Mesendoderm (in vitro differentiated cells): ENCODE measurements at regions not wholly inside any gene's neighbourhood (a gene's known extent, or its start where the extent isn't known, plus 50 kb on each side); places are given as distances from the start of the nearest gene placed in this dataset.

Source experiments
- DNase-seq: peaks from one replicate; pipeline ENCODE4 v3.0.0; 2013
- H2AK5ac ChIP-seq: 2 replicates; pipeline ENCODE4 v1.6.1; 2013; ENCODE audit warnings: low read length, inconsistent platforms
- H2BK120ac ChIP-seq: 2 replicates; pipeline ENCODE4 v1.6.1; 2013; ENCODE audit warnings: low read depth, mild to moderate bottlenecking, low read length, moderate library complexity, mixed read lengths
- H2BK15ac ChIP-seq: replicated peaks from 2 replicates; pipeline ENCODE4 v1.6.1; 2013; ENCODE audit warnings: low read depth, mild to moderate bottlenecking, moderate library complexity
- H2BK5ac ChIP-seq: 2 replicates; pipeline ENCODE4 v1.6.1; 2013; ENCODE audit warnings: low read length, inconsistent platforms
- H3K18ac ChIP-seq: 2 replicates; pipeline ENCODE4 v1.6.1; 2013; ENCODE audit warnings: mild to moderate bottlenecking, low read length, mixed read lengths
- H3K23ac ChIP-seq: one replicate; pipeline ENCODE4 v1.6.1; 2013; ENCODE audit warnings: low read length
- H3K27ac ChIP-seq: 2 replicates; pipeline ENCODE4 v1.5.1; 2013; ENCODE audit warnings: low read depth, mild to moderate bottlenecking, inconsistent platforms, low read length, moderate library complexity
- H3K27me3 ChIP-seq: 2 replicates; pipeline ENCODE4 v1.6.1; 2013; ENCODE audit warnings: low read length, control low read depth, mild to moderate bottlenecking, inconsistent platforms; ENCODE audit not compliant: insufficient read depth, poor library complexity
- H3K36me3 ChIP-seq: 2 replicates; pipeline ENCODE4 v1.6.1; 2013; ENCODE audit warnings: low read length, inconsistent platforms; ENCODE audit not compliant: control insufficient read depth, insufficient read depth
- H3K4ac ChIP-seq: one replicate; pipeline ENCODE4 v1.6.1; 2013; ENCODE audit warnings: low read depth, mild to moderate bottlenecking, low read length, moderate library complexity
- H3K4me1 ChIP-seq: 2 replicates; pipeline ENCODE4 v1.6.1; 2013; ENCODE audit warnings: low read depth, low read length, inconsistent platforms; ENCODE audit not compliant: control insufficient read depth
- H3K4me2 ChIP-seq: 2 replicates; pipeline ENCODE4 v1.6.1; 2013; ENCODE audit warnings: low read length
- H3K4me3 ChIP-seq: 2 replicates; pipeline ENCODE4 v1.5.1; 2013; ENCODE audit warnings: mild to moderate bottlenecking, low read length
- H3K56ac ChIP-seq: one replicate; pipeline ENCODE4 v1.6.1; 2013; ENCODE audit warnings: low read length
- H3K79me1 ChIP-seq: 2 replicates; pipeline ENCODE4 v1.6.1; 2013; ENCODE audit warnings: low read length, inconsistent platforms
- H3K79me2 ChIP-seq: 2 replicates; pipeline ENCODE4 v1.6.1; 2013; ENCODE audit warnings: mild to moderate bottlenecking, low read length; ENCODE audit not compliant: control insufficient read depth, insufficient read depth
- H3K9ac ChIP-seq: 2 replicates; pipeline ENCODE4 v1.6.1; 2013; ENCODE audit warnings: low read length, inconsistent platforms
- H4K5ac ChIP-seq: one replicate; pipeline ENCODE4 v1.6.1; 2013; ENCODE audit warnings: low read length
- H4K8ac ChIP-seq: one replicate; pipeline ENCODE4 v1.6.1; 2013; ENCODE audit warnings: low read depth, mild to moderate bottlenecking, control low read depth, low read length, moderate library complexity
- WGBS: extraction: QIAGEN DNeasy Blood & Tissue Kit; methylation state at CpG from one replicate; pipeline ENCODE4 v1.1.7; 2013; ENCODE audit warnings: low lambda C conversion rate, missing lambda C conversion rate; ENCODE audit not compliant: insufficient coverage; ENCODE audit errors: extremely low coverage; 5-methylcytosine and 5-hydroxymethylcytosine counted together

DNA sequence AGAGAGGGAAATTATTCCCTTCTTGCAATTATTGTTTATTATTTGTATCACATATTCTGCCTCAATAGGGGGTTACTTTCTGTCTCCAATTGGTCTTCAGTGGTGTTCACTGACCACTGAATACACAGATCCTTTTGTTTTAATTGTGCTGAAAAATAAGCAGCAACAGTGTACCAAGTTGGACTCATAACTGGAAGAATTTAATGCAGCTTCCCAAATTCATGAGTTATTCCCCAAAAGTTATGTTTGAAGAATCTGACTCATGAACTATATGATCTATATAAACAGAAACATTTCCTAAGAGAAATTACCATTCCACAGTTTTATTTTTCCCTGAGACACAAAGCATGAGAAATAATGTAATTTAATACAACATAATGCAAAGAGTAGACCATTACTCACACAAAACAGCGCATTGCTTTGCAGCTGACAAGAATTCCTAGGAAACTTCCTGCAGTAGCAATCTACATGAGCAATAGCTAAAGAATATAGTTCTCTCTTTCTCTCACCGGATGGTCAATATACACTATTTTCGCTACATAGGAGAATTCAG lies 479.2 kb downstream of the HTR7 start:
- no peak for DNase-seq
- Histone ChIP-seq H3K4me2 (no peak overlapping the region), H3K4me3 (no peak overlapping the region), H3K4me1 (no peaks in the 10 kb centered on the region), H3K56ac (no peak overlapping the region), H3K9ac (no peak overlapping the region), H3K23ac (no peak overlapping the region), H2BK5ac (no peak overlapping the region), H3K36me3 (no peaks in the 10 kb centered on the region), H3K18ac (no peak overlapping the region), H3K4ac (no peak overlapping the region), H3K27ac (no peak overlapping the region), H2AK5ac (no peak overlapping the region), H2BK120ac (no peak overlapping the region), H2BK15ac (no peak overlapping the region), H4K8ac (no peak overlapping the region), H3K79me2 (no peaks in the 10 kb centered on the region), H4K5ac (no peak overlapping the region), H3K79me1 (no peaks in the 10 kb centered on the region), H3K27me3 (no peaks in the 10 kb centered on the region)
- no CpG with 5 or more reads among the region's 3 CpGs for WGBS

DNA sequence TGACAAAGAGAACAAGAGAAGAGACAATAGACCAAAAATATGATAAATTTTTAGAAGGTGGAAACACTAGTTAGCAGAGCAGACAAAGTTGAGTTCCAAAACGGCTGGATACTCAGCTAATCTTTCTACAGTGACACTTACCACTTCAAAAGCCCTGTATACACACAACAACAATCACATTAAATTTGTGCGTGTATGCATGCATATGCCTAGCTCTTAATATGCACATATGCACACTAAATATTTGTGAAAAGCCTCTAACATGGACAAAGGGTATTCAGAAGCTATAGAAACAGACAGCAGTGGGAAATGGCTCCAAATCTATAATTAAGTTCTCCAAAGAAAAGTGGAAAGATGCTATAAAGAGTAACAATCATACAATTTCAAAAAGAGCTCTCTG lies 476.4 kb downstream of the HTR7 start:
- H3K23ac ChIP-seq, result no peak overlapping the region
- H3K27me3 ChIP-seq, result no peaks in the 10 kb centered on the region
- no peak overlapping the region for H4K5ac ChIP-seq
- H2AK5ac ChIP-seq, result no peak overlapping the region
- H3K4ac ChIP-seq, result no peak overlapping the region
- H3K18ac ChIP-seq, result no peak overlapping the region
- no peak for DNase-seq
- no peaks in the 10 kb centered on the region for H3K36me3 ChIP-seq
- H2BK5ac ChIP-seq, result no peak overlapping the region
- H2BK120ac ChIP-seq, result no peak overlapping the region
- no peak overlapping the region for H3K4me2 ChIP-seq
- no peak overlapping the region for H3K9ac ChIP-seq
- no peak overlapping the region for H3K27ac ChIP-seq
- no peak overlapping the region for H3K4me3 ChIP-seq
- no peaks in the 10 kb centered on the region for H3K79me2 ChIP-seq
- H3K4me1 ChIP-seq, result no peaks in the 10 kb centered on the region
- H3K56ac ChIP-seq, result no peak overlapping the region
- H2BK15ac ChIP-seq, result peak overlapping the region; percentile 41
- peak overlapping the region; percentile 39 for H4K8ac ChIP-seq
- no peaks in the 10 kb centered on the region for H3K79me1 ChIP-seq
- no CpG with 5 or more reads among the region's 2 CpGs for WGBS

DNA sequence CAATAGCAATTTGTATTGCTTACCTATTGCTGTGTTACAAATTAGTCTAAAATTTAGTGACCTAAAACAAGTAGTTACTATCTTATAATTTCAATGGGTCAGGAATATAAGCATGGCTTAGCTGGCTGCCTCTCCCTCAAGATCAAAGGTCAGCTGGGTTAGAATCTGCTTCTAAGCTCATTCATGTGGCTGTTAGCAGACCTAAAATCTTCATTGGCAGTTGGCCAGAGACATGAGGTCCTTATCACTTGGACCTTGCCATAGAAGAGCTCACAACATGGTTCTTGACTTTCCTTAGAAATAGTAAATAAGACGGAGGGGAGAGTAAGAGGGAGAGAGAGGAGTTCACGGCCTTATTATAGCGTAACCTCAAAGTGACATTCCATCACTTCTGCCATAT lies 468.0 kb downstream of the HTR7 start:
- no peak overlapping the region for H3K4ac ChIP-seq
- H4K8ac ChIP-seq, result no peak overlapping the region
- no peak overlapping the region for H2BK120ac ChIP-seq
- no peaks in the 10 kb centered on the region for H3K79me1 ChIP-seq
- H3K36me3 ChIP-seq, result no peaks in the 10 kb centered on the region
- no peak overlapping the region for H3K9ac ChIP-seq
- peaks cover 2% of the 10 kb centered on the region for H3K4me1 ChIP-seq
- no peaks in the 10 kb centered on the region for H3K27me3 ChIP-seq
- WGBS, result no CpG with 5 or more reads among the region's 3 CpGs
- H3K56ac ChIP-seq, result no peak overlapping the region
- no peak overlapping the region for H3K27ac ChIP-seq
- H3K23ac ChIP-seq, result no peak overlapping the region
- H4K5ac ChIP-seq, result no peak overlapping the region
- H3K18ac ChIP-seq, result no peak overlapping the region
- no peak overlapping the region for H3K4me2 ChIP-seq
- H2BK5ac ChIP-seq, result no peak overlapping the region
- H3K4me3 ChIP-seq, result no peak overlapping the region
- H2AK5ac ChIP-seq, result no peak overlapping the region
- no peak for DNase-seq
- H2BK15ac ChIP-seq, result peak overlapping the region; percentile 96
- no peaks in the 10 kb centered on the region for H3K79me2 ChIP-seq

DNA sequence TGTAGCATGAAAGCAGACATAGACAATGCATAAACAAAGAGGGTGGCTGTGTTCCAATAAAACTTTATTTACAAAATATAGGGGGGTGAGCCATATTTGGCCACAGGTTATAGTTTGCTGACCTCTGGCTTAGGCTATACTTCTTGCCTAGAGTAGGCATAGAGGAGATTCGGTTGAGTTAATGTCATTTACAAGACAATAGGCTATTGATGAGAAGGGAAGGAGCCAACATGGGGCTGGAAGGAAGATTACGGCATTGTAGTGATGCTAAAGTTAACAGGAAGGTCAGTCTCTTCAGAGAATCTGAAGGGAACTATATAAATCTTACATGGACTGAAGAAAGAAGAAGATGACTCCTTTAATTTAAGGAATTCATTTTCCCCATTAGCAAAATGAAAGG lies 463.5 kb downstream of the HTR7 start:
- H2BK5ac ChIP-seq, result peak overlapping the region; percentile 30

DNA sequence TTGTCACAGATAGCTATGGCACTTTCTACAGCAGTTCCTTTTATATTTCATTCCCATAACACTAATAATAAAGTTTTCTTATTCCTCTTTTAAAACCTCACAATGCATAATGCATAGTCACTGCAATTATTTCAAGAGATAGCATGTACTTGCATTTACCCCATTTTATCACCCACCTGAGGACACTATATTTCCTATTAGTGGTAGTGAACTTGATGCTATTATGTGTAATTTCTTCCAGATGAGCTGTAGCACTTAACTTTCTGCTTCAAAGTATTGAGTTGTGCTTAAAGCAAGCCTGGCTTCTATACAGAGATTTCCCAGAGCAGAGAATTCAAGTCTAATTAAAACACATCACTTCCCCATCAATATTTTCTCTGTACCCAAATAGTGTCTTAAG lies 461.1 kb downstream of the HTR7 start:
- Histone ChIP-seq H2BK15ac (no peak overlapping the region), H3K27me3 (no peaks in the 10 kb centered on the region), H3K18ac (no peak overlapping the region), H4K8ac (no peak overlapping the region), H3K23ac (no peak overlapping the region), H2BK5ac (no peak overlapping the region), H3K9ac (no peak overlapping the region), H4K5ac (no peak overlapping the region), H3K4me1 (peaks cover 2% of the 10 kb centered on the region), H2BK120ac (no peak overlapping the region), H3K79me2 (no peaks in the 10 kb centered on the region), H3K27ac (no peak overlapping the region), H3K56ac (no peak overlapping the region), H3K36me3 (no peaks in the 10 kb centered on the region), H3K79me1 (no peaks in the 10 kb centered on the region), H3K4me2 (no peak overlapping the region), H2AK5ac (no peak overlapping the region), H3K4ac (no peak overlapping the region), H3K4me3 (no peak overlapping the region)
- no peak for DNase-seq

More for the DNA sequence above, 463.5 kb downstream of the HTR7 start:
- Histone ChIP-seq H2BK120ac (no peak overlapping the region), H4K5ac (no peak overlapping the region), H2BK15ac (peak overlapping the region; percentile 19), H3K18ac (peak overlapping the region; percentile 39), H4K8ac (no peak overlapping the region), H3K4me1 (peaks cover 2% of the 10 kb centered on the region), H3K27me3 (no peaks in the 10 kb centered on the region), H3K36me3 (no peaks in the 10 kb centered on the region), H3K79me2 (no peaks in the 10 kb centered on the region), H2AK5ac (no peak overlapping the region), H3K56ac (no peak overlapping the region), H3K23ac (no peak overlapping the region), H3K27ac (no peak overlapping the region), H3K4me2 (no peak overlapping the region), H3K9ac (no peak overlapping the region), H3K4me3 (no peak overlapping the region), H3K79me1 (no peaks in the 10 kb centered on the region), H3K4ac (peak overlapping the region; percentile 55)
- no CpG with 5 or more reads among the region's 2 CpGs for WGBS
- peak; percentile 36 for DNase-seq

DNA sequence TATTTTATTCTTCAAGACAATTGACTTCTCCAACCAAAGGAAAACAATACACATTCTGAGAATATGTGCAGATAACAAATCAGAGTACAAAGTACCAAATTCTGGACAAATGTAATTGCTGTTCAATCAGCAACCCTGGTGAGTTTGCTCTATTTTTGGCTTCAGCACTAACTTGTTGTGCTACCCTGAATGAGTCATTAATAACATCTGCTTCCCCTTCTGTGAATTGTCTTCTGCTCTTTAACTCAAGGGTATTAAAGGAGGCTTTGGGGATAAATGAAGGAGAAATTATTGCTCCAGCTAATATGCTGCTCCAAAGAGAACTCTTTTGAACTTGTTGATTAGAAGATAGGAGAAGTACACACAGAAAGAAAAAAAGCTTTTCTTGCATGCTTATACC lies 459.3 kb downstream of the HTR7 start:
- H3K27me3 ChIP-seq, result no peaks in the 10 kb centered on the region
- H4K5ac ChIP-seq, result no peak overlapping the region
- no peak overlapping the region for H3K23ac ChIP-seq
- H3K27ac ChIP-seq, result no peak overlapping the region
- H3K36me3 ChIP-seq, result no peaks in the 10 kb centered on the region
- H3K4me1 ChIP-seq, result peaks cover 2% of the 10 kb centered on the region
- no peak overlapping the region for H3K9ac ChIP-seq
- no peak overlapping the region for H2BK5ac ChIP-seq
- H3K4me3 ChIP-seq, result no peak overlapping the region
- H4K8ac ChIP-seq, result no peak overlapping the region
- H2BK15ac ChIP-seq, result no peak overlapping the region
- H3K79me2 ChIP-seq, result no peaks in the 10 kb centered on the region
- no peak overlapping the region for H2AK5ac ChIP-seq
- no peaks in the 10 kb centered on the region for H3K79me1 ChIP-seq
- H3K4ac ChIP-seq, result no peak overlapping the region
- H3K4me2 ChIP-seq, result no peak overlapping the region
- H2BK120ac ChIP-seq, result no peak overlapping the region
- no peak overlapping the region for H3K56ac ChIP-seq
- no peak overlapping the region for H3K18ac ChIP-seq
- DNase-seq, result no peak
